GM12872 (cell line): ENCODE measurements at regions not wholly inside any gene's neighbourhood (a gene's known extent, or its start where the extent isn't known, plus 50 kb on each side); places are given as distances from the start of the nearest gene placed in this dataset.

Experiments used
- CTCF ChIP-seq: IDR thresholded peaks from 3 replicates; pipeline ENCODE4 v1.5.1; 2011; ENCODE audit warnings: low read depth, mild to moderate bottlenecking, low read length, moderate library complexity; ENCODE audit not compliant: insufficient read depth

GRCh38 chrX:42459735-42460134 lies 318.2 kb downstream of the PPP1R2C start:
- TF ChIP-seq CTCF: no peak

- no peak for TF ChIP-seq CTCF
These were observed 321.7 kb downstream of the PPP1R2C start for GRCh38 chrX:42456176-42456700.

- no peak for TF ChIP-seq CTCF
These were observed 327.7 kb downstream of the PPP1R2C start for GRCh38 chrX:42450228-42450627.

- TF ChIP-seq CTCF: no peak
These were observed 334.7 kb downstream of the PPP1R2C start for GRCh38 chrX:42443267-42443666.

- TF ChIP-seq CTCF: no peak
These were observed 335.2 kb downstream of the PPP1R2C start for GRCh38 chrX:42442745-42443144.

- TF ChIP-seq CTCF: no peak
These were observed 340.8 kb downstream of the PPP1R2C start for GRCh38 chrX:42437211-42437610.

- no peak for TF ChIP-seq CTCF
These were observed 343.4 kb downstream of the PPP1R2C start for GRCh38 chrX:42434458-42435166.
